GM12892 (cell line): ENCODE measurements at regions not wholly inside any gene's neighbourhood (a gene's known extent, or its start where the extent isn't known, plus 50 kb on each side); places are given as distances from the start of the nearest gene placed in this dataset.

Source experiments
- POLR2A ChIP-seq: IDR thresholded peaks from 2 replicates; pipeline ENCODE4 v1.6.1; 2011; ENCODE audit warnings: low read depth, low read length, control low read depth
- POLR2AphosphoS5 ChIP-seq: IDR thresholded peaks from 2 replicates; pipeline ENCODE4 v1.6.1; 2011; ENCODE audit warnings: low read depth, low read length, control low read depth

DNA sequence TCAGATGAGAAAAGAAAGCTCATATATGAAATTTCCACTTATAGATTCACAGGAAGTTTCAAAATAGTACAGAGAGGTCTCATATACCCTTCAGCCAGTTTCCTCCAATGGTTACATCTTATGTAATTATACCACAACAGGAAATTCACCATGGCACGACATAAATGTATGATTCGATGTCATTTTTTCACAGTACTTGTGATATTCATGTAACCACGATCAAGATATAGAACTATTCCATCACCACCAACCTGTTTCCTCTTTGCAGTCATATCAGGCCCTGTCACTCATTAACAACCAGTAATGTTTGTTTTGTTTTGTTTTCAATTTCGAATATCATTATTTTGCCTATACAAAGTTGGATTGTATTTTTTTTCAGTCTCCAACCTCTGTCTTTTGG is 314.3 kb upstream of the POU3F3 start:
- TF ChIP-seq POLR2A = no peak
- TF ChIP-seq POLR2AphosphoS5 = no peak
